ENCODE measurements at regions not wholly inside any gene's neighbourhood (a gene's known extent, or its start where the extent isn't known, plus 50 kb on each side); places are given as distances from the start of the nearest gene placed in this dataset.

DNA sequence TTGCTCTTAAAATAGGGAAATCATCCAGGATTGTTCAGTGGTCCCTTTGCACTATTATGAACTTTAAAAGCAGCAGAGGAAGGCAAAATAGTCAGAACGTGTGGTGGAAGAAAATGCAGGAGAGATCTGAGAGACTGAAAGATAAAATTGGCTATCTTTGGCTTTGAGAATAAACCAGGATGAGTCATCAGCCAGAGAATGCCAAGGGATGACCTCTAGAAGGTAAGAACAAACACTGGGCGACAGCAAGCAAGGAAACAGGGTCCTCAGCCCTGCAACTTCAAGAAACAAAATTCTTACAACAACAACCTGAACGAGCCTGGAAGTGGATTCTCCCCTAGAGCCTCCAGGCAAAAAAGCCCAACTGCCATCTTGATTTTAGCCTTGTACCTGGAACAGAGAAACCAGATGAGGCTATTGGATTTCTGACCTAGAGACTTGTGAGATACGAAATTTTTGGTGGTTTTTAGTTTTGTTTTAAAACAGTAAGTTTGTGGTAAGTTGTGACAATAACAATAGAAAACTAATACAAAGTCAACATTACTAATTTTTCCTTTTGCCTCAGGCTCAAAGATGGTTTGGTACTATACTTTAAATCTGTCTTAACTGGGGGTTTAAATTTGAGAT, 130.2 kb upstream of the CNTNAP2 start:
- POLR2A ChIA-PET = no interaction called here
- H3K9me3 Mint-ChIP-seq = peaks cover 2 to 19% (median 3%) of the 10 kb centered on the region in 5 donors

DNA sequence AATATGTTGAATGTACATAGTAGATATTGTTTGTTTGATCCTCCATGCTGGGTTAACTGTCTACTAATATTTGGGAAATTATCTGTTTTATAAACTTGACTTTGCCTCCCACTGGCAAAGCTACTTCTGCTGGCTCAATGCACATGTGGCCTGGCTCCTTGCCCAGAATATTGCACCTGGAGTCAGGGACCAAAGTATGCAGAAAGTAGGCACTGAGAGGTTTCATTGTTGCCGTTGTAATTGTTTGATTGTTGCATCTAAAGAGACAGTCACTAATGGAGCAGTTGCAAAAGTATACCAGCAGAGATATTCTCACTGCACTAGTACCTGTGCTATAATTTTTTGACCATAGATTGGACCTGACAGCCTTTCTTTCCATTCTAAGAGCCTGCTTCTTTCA, 137.8 kb upstream of the CNTNAP2 start:
- H3K27ac ChIP-seq (ENCODE audit: low read depth, low read length) = no peak overlapping the region
- no peaks in the 10 kb centered on the region for H3K27me3 Mint-ChIP-seq
- ChIA-PET CTCF (no interaction called here), POLR2A (no interaction called here)
- no peaks in the 10 kb centered on the region for H3K4me1 ChIP-seq (ENCODE audit: insufficient read depth, low read length)
- no peaks in the 10 kb centered on the region for H3K9me3 ChIP-seq (ENCODE audit: low read length)
- H3K4me3 ChIP-seq (ENCODE audit: low read length) = no peak overlapping the region
- no peaks in the 10 kb centered on the region for H3K36me3 Mint-ChIP-seq
- no peak for DNase-seq
- no peak overlapping the region for H3K4me3 Mint-ChIP-seq
- H3K9me3 Mint-ChIP-seq = peaks cover 0 to 7% (median 2%) of the 10 kb centered on the region in 5 donors
- no peaks in the 10 kb centered on the region for H3K36me3 ChIP-seq (ENCODE audit: insufficient read depth, low read length)
- H3K27ac Mint-ChIP-seq = no peak overlapping the region
- H3K4me1 Mint-ChIP-seq = no peaks in the 10 kb centered on the region
- H3K27me3 ChIP-seq (ENCODE audit: insufficient read depth, low read length, poor library complexity, severe bottlenecking) = no peaks in the 10 kb centered on the region

More for the DNA sequence above, 130.2 kb upstream of the CNTNAP2 start:
- no peak overlapping the region for H3K4me3 ChIP-seq (ENCODE audit: low read length)
- no peaks in the 10 kb centered on the region for H3K4me1 ChIP-seq (ENCODE audit: insufficient read depth, low read length)
- DNase-seq = no peak
- Mint-ChIP-seq H3K36me3 (no peaks in the 10 kb centered on the region), H3K27me3 (no peaks in the 10 kb centered on the region), H3K4me3 (no peak overlapping the region), H3K4me1 (no peaks in the 10 kb centered on the region), H3K27ac (no peak overlapping the region)
- no peaks in the 10 kb centered on the region for H3K9me3 ChIP-seq (ENCODE audit: low read length)
- CTCF ChIA-PET = interaction anchor here (0.7 kb wide), 1 partner anchor 289 kb away, joined by 3 read pairs; no protein-coding TSS in a partner anchor
- H3K36me3 ChIP-seq (ENCODE audit: insufficient read depth, low read length) = no peaks in the 10 kb centered on the region
- H3K27me3 ChIP-seq (ENCODE audit: insufficient read depth, low read length, poor library complexity, severe bottlenecking) = no peaks in the 10 kb centered on the region
- H3K27ac ChIP-seq (ENCODE audit: low read depth, low read length) = no peak overlapping the region

DNA sequence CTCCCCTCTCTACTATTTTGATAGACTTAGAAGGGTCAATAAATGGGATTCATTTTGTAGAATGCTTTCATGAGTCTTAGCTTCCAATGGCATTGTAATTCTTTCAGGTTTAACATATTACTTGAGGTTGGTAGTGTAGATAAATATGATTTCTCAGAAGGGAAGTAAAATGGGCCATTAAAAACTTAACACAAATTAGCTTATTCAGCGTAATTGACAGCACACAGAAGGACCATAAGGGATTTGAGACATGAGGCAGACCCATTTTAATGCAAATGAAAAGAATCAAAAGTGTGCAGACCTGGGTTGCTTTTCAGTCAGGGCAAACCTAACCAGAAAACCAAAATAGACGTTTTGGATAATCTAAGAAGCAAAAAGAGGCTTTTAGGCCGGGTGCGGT, 156.6 kb upstream of the CNTNAP2 start:
- no peak for DNase-seq
- H3K9me3 ChIP-seq (ENCODE audit: low read length) = no peaks in the 10 kb centered on the region
- H3K36me3 ChIP-seq (ENCODE audit: insufficient read depth, low read length) = no peaks in the 10 kb centered on the region
- ChIA-PET POLR2A (no interaction called here), CTCF (no interaction called here)
- H3K4me1 Mint-ChIP-seq = no peaks in the 10 kb centered on the region
- H3K4me3 ChIP-seq (ENCODE audit: low read length) = no peak overlapping the region
- peaks cover 4 to 16% (median 10%) of the 10 kb centered on the region in 5 donors for H3K9me3 Mint-ChIP-seq
- no peaks in the 10 kb centered on the region for H3K27me3 Mint-ChIP-seq
- H3K27me3 ChIP-seq (ENCODE audit: insufficient read depth, low read length, poor library complexity, severe bottlenecking) = no peaks in the 10 kb centered on the region
- H3K4me1 ChIP-seq (ENCODE audit: insufficient read depth, low read length) = no peaks in the 10 kb centered on the region
- no peak overlapping the region for H3K27ac Mint-ChIP-seq
- H3K4me3 Mint-ChIP-seq = no peak overlapping the region
- H3K36me3 Mint-ChIP-seq = no peaks in the 10 kb centered on the region
- H3K27ac ChIP-seq (ENCODE audit: low read depth, low read length) = no peak overlapping the region

DNA sequence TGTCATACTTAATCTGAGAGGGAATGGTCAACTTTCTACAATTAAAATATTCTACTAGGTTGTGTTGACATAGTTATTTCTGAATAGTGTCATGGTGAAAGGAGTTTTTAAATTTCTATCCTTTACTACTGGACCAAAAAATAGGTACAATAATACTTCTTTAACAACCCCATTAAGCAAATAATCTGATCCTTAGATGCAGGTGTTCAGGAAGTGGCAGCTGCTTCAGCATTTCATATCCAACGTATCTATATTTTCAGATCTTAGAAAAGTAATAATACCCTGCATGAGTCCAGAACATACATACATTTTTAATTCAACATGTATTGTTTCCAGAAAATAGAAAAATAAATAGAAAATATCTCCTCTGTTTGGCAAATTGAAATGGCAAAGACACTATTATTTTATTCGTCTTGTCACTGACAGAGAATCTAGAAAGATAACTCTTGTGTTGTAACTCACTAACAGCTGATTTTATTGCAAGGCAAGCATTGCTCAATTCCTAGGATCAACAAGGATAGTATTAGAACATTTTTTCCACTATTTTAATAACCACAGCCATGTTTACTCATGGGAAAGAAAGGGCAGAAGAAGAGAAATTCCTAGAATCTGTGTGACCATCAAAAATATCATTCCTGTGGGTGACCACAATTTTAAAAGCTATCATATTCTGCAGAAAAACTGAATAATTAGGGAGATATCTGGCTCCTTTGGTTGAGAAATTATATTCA, 159.3 kb upstream of the CNTNAP2 start:
- CTCF ChIA-PET = no interaction called here
- no peaks in the 10 kb centered on the region for H3K4me1 ChIP-seq (ENCODE audit: insufficient read depth, low read length)
- no peak overlapping the region for H3K27ac ChIP-seq (ENCODE audit: low read depth, low read length)
- POLR2A ChIA-PET = no interaction called here
- H3K4me3 ChIP-seq (ENCODE audit: low read length) = no peak overlapping the region
- peaks cover 0 to 18% (median 10%) of the 10 kb centered on the region in 5 donors for H3K9me3 Mint-ChIP-seq
- no peaks in the 10 kb centered on the region for H3K4me1 Mint-ChIP-seq
- DNase-seq = no peak
- H3K27me3 Mint-ChIP-seq = no peaks in the 10 kb centered on the region
- H3K27ac Mint-ChIP-seq = no peak overlapping the region
- no peaks in the 10 kb centered on the region for H3K9me3 ChIP-seq (ENCODE audit: low read length)
- H3K4me3 Mint-ChIP-seq = no peak overlapping the region
- no peaks in the 10 kb centered on the region for H3K27me3 ChIP-seq (ENCODE audit: insufficient read depth, low read length, poor library complexity, severe bottlenecking)
- H3K36me3 ChIP-seq (ENCODE audit: insufficient read depth, low read length) = no peaks in the 10 kb centered on the region
- H3K36me3 Mint-ChIP-seq = no peaks in the 10 kb centered on the region

- POLR2A ChIA-PET = no interaction called here
- peaks cover 2 to 20% (median 3%) of the 10 kb centered on the region in 5 donors for H3K9me3 Mint-ChIP-seq
- DNase-seq = no peak
- no peak overlapping the region for H3K4me3 Mint-ChIP-seq
- H3K27ac ChIP-seq (ENCODE audit: low read depth, low read length) = no peak overlapping the region
- no peak overlapping the region for H3K4me3 ChIP-seq (ENCODE audit: low read length)
- no peaks in the 10 kb centered on the region for H3K4me1 ChIP-seq (ENCODE audit: insufficient read depth, low read length)
- no peaks in the 10 kb centered on the region for H3K36me3 Mint-ChIP-seq
- H3K9me3 ChIP-seq (ENCODE audit: low read length) = no peaks in the 10 kb centered on the region
- H3K27me3 Mint-ChIP-seq = no peaks in the 10 kb centered on the region
- no peaks in the 10 kb centered on the region for H3K27me3 ChIP-seq (ENCODE audit: insufficient read depth, low read length, poor library complexity, severe bottlenecking)
- no peak overlapping the region for H3K27ac Mint-ChIP-seq
- no peaks in the 10 kb centered on the region for H3K4me1 Mint-ChIP-seq
- H3K36me3 ChIP-seq (ENCODE audit: insufficient read depth, low read length) = no peaks in the 10 kb centered on the region
- CTCF ChIA-PET = no interaction called here
These were observed 165.0 kb upstream of the CNTNAP2 start for GRCh38 chr7:145951566-145951965.

DNA sequence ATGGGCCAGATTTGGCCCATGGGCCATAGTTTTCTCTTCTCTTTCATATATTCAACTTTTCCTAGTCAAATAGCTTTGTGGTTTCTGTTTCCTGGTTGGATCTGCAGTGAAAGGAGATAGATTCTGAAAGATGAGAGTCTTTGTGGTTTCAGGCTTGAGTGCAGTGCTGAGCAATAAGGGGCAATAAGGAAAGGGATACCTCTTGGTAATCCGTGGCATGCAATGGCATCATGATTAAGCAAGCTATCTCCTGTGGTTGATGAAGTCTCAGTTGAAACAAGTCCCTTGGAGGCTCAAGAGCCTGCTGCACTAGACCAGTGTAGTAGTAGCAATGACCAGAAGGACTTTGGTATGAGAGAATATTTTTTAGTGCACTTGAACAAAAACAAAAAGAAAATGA, 187.7 kb upstream of the CNTNAP2 start:
- Histone ChIP-seq H3K4me1 (ENCODE audit: insufficient read depth, low read length) (no peaks in the 10 kb centered on the region), H3K27ac (ENCODE audit: low read depth, low read length) (no peak overlapping the region), H3K27me3 (ENCODE audit: insufficient read depth, low read length, poor library complexity, severe bottlenecking) (no peaks in the 10 kb centered on the region), H3K36me3 (ENCODE audit: insufficient read depth, low read length) (no peaks in the 10 kb centered on the region), H3K4me3 (ENCODE audit: low read length) (no peak overlapping the region), H3K9me3 (ENCODE audit: low read length) (no peaks in the 10 kb centered on the region)
- DNase-seq = no peak
- Mint-ChIP-seq H3K36me3 (no peaks in the 10 kb centered on the region), H3K4me1 (no peaks in the 10 kb centered on the region), H3K27ac (no peak overlapping the region), H3K27me3 (no peaks in the 10 kb centered on the region), H3K4me3 (no peak overlapping the region), H3K9me3 (peaks cover 1 to 19% (median 7%) of the 10 kb centered on the region in 5 donors)
- POLR2A ChIA-PET = no interaction called here
- CTCF ChIA-PET = no interaction called here

GRCh38 chr7:145919712-145920111, 196.9 kb upstream of the CNTNAP2 start:
- H3K27ac ChIP-seq (ENCODE audit: low read depth, low read length) = no peak overlapping the region
- DNase-seq = no peak
- ChIA-PET POLR2A (no interaction called here), CTCF (no interaction called here)
- H3K4me3 ChIP-seq (ENCODE audit: low read length) = no peak overlapping the region
- no peaks in the 10 kb centered on the region for H3K4me1 ChIP-seq (ENCODE audit: insufficient read depth, low read length)
- no peaks in the 10 kb centered on the region for H3K36me3 ChIP-seq (ENCODE audit: insufficient read depth, low read length)
- H3K9me3 Mint-ChIP-seq = peaks cover 13 to 29% (median 20%) of the 10 kb centered on the region in 5 donors
- no peaks in the 10 kb centered on the region for H3K36me3 Mint-ChIP-seq
- no peaks in the 10 kb centered on the region for H3K27me3 ChIP-seq (ENCODE audit: insufficient read depth, low read length, poor library complexity, severe bottlenecking)
- no peaks in the 10 kb centered on the region for H3K27me3 Mint-ChIP-seq
- H3K27ac Mint-ChIP-seq = no peak overlapping the region
- no peaks in the 10 kb centered on the region for H3K9me3 ChIP-seq (ENCODE audit: low read length)
- H3K4me1 Mint-ChIP-seq = no peaks in the 10 kb centered on the region
- no peak overlapping the region for H3K4me3 Mint-ChIP-seq

GRCh38 chr7:145916776-145917175, 199.8 kb upstream of the CNTNAP2 start:
- Histone ChIP-seq H3K9me3 (ENCODE audit: low read length) (no peaks in the 10 kb centered on the region), H3K4me1 (ENCODE audit: insufficient read depth, low read length) (no peaks in the 10 kb centered on the region), H3K4me3 (ENCODE audit: low read length) (no peak overlapping the region), H3K27me3 (ENCODE audit: insufficient read depth, low read length, poor library complexity, severe bottlenecking) (no peaks in the 10 kb centered on the region), H3K36me3 (ENCODE audit: insufficient read depth, low read length) (no peaks in the 10 kb centered on the region), H3K27ac (ENCODE audit: low read depth, low read length) (no peak overlapping the region)
- Mint-ChIP-seq H3K27me3 (no peaks in the 10 kb centered on the region), H3K9me3 (peaks cover 13 to 26% (median 19%) of the 10 kb centered on the region in 5 donors), H3K27ac (peak overlapping the region in 1 of 8 donors; percentile 31), H3K4me3 (no peak overlapping the region), H3K36me3 (no peaks in the 10 kb centered on the region), H3K4me1 (no peaks in the 10 kb centered on the region)
- CTCF ChIA-PET = interaction anchor here (1.2 kb wide), 1 partner anchor 11 kb away, joined by 3 read pairs; no protein-coding TSS in a partner anchor
- DNase-seq = no peak
- POLR2A ChIA-PET = no interaction called here

Measured in CD8-positive, alpha-beta memory T cell (primary cell).